ENCODE measurements at regions not wholly inside any gene's neighbourhood (a gene's known extent, or its start where the extent isn't known, plus 50 kb on each side); places are given as distances from the start of the nearest gene placed in this dataset.
A peak's percentile ranks its signal among the peaks of the same experiment; 100 is the strongest.

DNA sequence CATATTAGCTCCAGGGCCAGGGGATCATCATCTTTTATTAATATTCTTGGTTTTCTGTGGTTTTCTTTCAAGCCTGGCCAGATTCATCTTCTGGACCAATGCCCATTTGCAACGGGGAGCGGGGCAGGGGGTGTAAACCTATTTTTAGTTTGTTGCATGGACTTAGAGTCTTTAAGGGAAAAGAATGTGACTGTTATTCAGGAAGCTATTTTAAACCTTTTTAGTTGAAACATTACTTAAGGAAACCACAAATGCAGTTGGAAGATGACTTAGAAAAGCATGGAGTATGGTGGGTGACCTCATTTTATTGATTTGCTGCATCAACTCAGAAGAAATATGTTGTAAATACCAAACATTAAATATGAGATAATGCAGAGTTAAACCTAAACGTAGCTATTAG lies 368.4 kb upstream of the E2F7 start:
- Histone ChIP-seq H3K4me1 (ENCODE audit: control insufficient read depth, insufficient read depth, low read length) (no peaks in the 10 kb centered on the region), H4K5ac (ENCODE audit: low read depth, low read length) (no peak overlapping the region), H3K23ac (ENCODE audit: low read depth, low read length) (no peak overlapping the region), H2AK9ac (replicated peaks; ENCODE audit: low read depth, low read length, poor library complexity) (no peak overlapping the region), H3K36me3 (ENCODE audit: control insufficient read depth, insufficient read depth, low read length) (no peaks in the 10 kb centered on the region), H4K20me1 (ENCODE audit: insufficient read depth, low read length) (no peaks in the 10 kb centered on the region), H3K56ac (ENCODE audit: extremely low read depth, insufficient read depth, low read length) (no peak overlapping the region), H3K9me3 (ENCODE audit: control insufficient read depth, insufficient read depth, low read length) (no peaks in the 10 kb centered on the region), H2BK20ac (ENCODE audit: low read depth, low read length) (no peak overlapping the region), H2BK5ac (ENCODE audit: low read depth, low read length, poor library complexity, severe bottlenecking) (no peak overlapping the region), H2AK5ac (ENCODE audit: low read depth, low read length) (no peak overlapping the region), H3K27ac (ENCODE audit: insufficient read depth, low read length) (no peak overlapping the region), H2BK15ac (ENCODE audit: low read depth, low read length) (no peak overlapping the region), H2BK120ac (ENCODE audit: low read depth, low read length) (no peak overlapping the region), H3K9ac (ENCODE audit: low read depth, low read length) (no peak overlapping the region), H3K9me1 (ENCODE audit: insufficient read depth, low read length) (no peaks in the 10 kb centered on the region), H3K4me2 (ENCODE audit: low read depth, low read length) (no peak overlapping the region), H3K4ac (ENCODE audit: low read depth, low read length) (no peak overlapping the region), H3K14ac (replicated peaks; ENCODE audit: low read depth, low read length) (no peak overlapping the region), H3K18ac (ENCODE audit: low read depth, low read length) (no peak overlapping the region), H2AFZ (replicated peaks; ENCODE audit: low read length, poor library complexity) (no peak overlapping the region), H3K4me3 (ENCODE audit: insufficient read depth, low read depth, low read length) (no peak overlapping the region), H3K27me3 (ENCODE audit: control insufficient read depth, insufficient read depth, low read length) (no peaks in the 10 kb centered on the region), H4K8ac (ENCODE audit: low read depth in 2 of 2, low read length in 2 of 2) (no peak overlapping the region), H4K91ac (ENCODE audit: insufficient read depth, low read depth, low read length) (no peak overlapping the region), H3K79me1 (ENCODE audit: low read depth in 1 of 2, low read length in 2 of 2) (no peaks in the 10 kb centered on the region)
- BruUV-seq (replicated peaks), result no TSS peak
- no peak for TF ChIP-seq CEBPB (IDR thresholded peaks at IDR 0.05; ENCODE audit: low read depth, low read length)
- no peak for TF ChIP-seq RFX5 (IDR thresholded peaks at IDR 0.05; ENCODE audit: low read depth, low read length)
- TF ChIP-seq, protein P1, sequence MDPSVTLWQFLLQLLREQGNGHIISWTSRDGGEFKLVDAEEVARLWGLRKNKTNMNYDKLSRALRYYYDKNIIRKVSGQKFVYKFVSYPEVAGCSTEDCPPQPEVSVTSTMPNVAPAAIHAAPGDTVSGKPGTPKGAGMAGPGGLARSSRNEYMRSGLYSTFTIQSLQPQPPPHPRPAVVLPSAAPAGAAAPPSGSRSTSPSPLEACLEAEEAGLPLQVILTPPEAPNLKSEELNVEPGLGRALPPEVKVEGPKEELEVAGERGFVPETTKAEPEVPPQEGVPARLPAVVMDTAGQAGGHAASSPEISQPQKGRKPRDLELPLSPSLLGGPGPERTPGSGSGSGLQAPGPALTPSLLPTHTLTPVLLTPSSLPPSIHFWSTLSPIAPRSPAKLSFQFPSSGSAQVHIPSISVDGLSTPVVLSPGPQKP (IDR thresholded peaks at IDR 0.05; ENCODE audit: borderline replicate concordance, low read depth, low read length), result no peak
- TF ChIP-seq MAZ (IDR thresholded peaks at IDR 0.05; ENCODE audit: borderline replicate concordance, low read depth, low read length), result no peak
- no peak for TF ChIP-seq NFE2L2 (IDR thresholded peaks at IDR 0.05; ENCODE audit: low read depth, low read length)
- TF ChIP-seq BHLHE40 (IDR thresholded peaks at IDR 0.05; ENCODE audit: low read depth, low read length), result no peak
- TF ChIP-seq CTCF (conservative IDR thresholded peaks at IDR 0.05; ENCODE audit: low read depth, low read length), result no peak
- no peak for TF ChIP-seq FOS (IDR thresholded peaks at IDR 0.05; ENCODE audit: low read depth, low read length)
- TF ChIP-seq CHD1 (IDR thresholded peaks at IDR 0.05; ENCODE audit: low read depth, low read length), result no peak
- no peak for TF ChIP-seq SMC3 (IDR thresholded peaks at IDR 0.05; ENCODE audit: low read depth, low read length)
- no peak for TF ChIP-seq POLR2A (IDR thresholded peaks at IDR 0.05; ENCODE audit: low read depth, low read length)
- TF ChIP-seq RCOR1 (IDR thresholded peaks at IDR 0.05; ENCODE audit: insufficient replicate concordance, low read length), result no peak
- TF ChIP-seq MAFK (IDR thresholded peaks at IDR 0.05; ENCODE audit: low read depth, low read length), result no peak
- TF ChIP-seq, protein P2, sequence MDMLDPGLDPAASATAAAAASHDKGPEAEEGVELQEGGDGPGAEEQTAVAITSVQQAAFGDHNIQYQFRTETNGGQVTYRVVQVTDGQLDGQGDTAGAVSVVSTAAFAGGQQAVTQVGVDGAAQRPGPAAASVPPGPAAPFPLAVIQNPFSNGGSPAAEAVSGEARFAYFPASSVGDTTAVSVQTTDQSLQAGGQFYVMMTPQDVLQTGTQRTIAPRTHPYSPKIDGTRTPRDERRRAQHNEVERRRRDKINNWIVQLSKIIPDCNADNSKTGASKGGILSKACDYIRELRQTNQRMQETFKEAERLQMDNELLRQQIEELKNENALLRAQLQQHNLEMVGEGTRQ (IDR thresholded peaks at IDR 0.05; ENCODE audit: low read depth, low read length), result no peak
- intact Hi-C loops (cut with micrococcal nuclease), result no loop called here
- ATAC-seq (ENCODE audit: low read depth) (no peak), DNase-seq (peak; percentile 6)
- ChIA-PET CTCF (interaction anchor here (0.6 kb wide), 1 partner anchor 67 kb away, joined by 12 read pairs; no protein-coding TSS in a partner anchor), POLR2A (ENCODE audit: unreplicated experiment) (no interaction called here)
- in situ Hi-C loops (cut with MboI; ENCODE audit: low sequenced_read_pairs), result no loop called here
- WGBS, 2 experiments (ENCODE audit: extremely low coverage in 2 of 2, insufficient read length in 1 of 2), result no CpG with 5 or more reads among the region's 3 CpGs
- dilution Hi-C loops (cut with HindIII; ENCODE audit: low sequenced_read_pairs, unreplicated experiment), result no loop called here

Data from IMR-90 (cell line).